Hindlimb muscle (tissue), 1 donor: ENCODE measurements at regions not wholly inside any gene's neighbourhood (a gene's known extent, or its start where the extent isn't known, plus 50 kb on each side); places are given as distances from the start of the nearest gene placed in this dataset.
"Not testable (repeated sequence)": the region's sequence is repeated elsewhere in the genome, so short reads cannot be mapped to it uniquely, and the experiment has no call there.

ENCODE experiments used
- DNase-seq: peaks from one replicate; pipeline ENCODE4 v3.0.0-alpha.2; 2013

- DNase-seq = peak; percentile 60
Measured at GRCh38 chr2:19198381-19198780, 160.0 kb downstream of the OSR1 start.

DNA sequence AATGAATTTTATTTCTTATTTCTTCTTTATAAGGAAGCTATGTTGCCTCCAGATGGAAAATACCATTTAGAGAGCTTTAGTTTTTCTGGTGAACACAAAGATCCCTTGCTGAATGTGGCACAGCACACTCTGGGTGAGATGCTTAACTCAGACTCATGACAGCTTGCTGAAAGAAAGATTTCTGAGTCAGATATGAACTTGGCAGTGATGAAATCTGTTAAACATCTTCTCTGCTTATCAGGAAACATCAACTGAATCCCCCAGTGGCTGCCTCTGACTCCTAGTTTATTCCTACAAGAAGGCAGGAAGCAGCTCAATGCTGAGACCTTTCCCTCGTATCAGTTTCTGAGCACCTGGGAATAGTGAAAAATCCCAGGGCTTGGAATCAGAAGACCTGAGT lies 162.8 kb downstream of the OSR1 start:
- DNase-seq = no peak

DNA sequence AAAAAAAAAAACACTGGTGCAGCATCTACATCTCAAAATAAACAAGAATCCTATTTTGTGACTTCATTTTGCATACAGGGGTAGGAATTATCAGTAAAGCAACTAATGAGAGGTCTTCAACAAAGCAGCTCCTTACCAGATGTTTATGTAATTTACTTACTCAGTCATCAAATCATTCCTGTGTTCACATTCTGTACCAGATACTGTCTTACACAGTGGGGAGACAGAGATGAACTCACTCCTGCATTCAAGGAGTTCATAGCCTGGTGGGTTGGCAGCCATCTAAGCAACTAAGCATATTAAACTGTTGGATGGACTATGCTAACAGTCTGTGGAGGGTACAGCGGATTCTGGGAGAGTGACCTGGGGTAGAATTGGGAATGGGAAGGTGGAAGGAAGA lies 169.0 kb downstream of the OSR1 start:
- DNase-seq = no peak

DNA sequence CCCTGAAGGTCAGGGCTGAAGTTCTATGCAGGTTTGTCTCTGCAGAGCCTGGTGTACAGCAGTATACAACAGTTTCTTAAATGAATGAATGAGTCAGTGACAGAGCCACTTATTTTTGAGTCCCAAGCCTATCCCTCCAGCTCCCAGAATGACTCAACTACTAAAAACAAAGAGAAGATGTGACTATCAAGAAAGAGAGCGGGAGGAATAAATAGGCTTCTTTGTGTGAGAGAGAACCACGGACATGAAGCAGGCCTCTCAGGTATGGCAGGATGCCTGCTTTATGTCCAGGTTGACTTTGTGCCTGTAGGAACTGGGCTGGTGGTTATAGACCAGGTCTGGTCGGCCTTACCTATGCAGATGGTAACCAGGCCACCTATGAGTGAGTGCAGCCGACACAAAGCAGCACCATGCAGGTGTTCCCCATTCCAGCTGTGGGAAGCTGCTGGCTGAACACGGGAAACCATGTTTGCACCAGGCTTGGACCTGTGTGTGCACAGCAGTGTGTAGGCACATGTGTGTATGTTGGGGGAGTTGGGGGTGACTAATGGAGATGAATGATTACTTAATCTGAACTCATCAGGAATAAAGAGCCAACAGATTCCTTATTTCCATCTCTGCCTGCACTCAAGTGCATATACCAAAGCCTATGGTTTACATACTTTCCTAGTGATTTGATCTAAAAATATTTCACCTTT lies 171.0 kb downstream of the OSR1 start:
- DNase-seq = no peak

DNA sequence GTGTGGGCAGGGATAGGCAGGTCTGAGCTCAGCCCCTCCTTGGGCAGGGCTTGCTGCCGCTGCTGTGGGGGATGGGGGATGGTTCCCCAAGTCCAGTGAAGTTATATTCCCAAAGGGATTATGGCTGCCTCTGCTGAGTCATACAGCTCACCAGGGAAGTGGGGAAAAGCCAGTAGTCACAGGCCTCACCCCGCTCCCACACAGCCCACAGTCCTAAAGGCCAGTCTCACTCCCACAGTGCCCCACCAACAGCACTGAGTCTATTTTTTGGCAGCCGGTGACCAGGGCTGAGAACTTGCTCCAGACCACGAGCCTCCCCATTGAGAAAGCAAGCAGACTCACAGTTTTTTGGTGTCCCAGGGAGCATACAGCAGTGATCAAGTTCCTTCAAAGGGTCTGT lies 173.3 kb downstream of the OSR1 start:
- DNase-seq = no peak

GRCh38 chr2:19178175-19178574 lies 180.2 kb downstream of the OSR1 start:
- no peak for DNase-seq

DNA sequence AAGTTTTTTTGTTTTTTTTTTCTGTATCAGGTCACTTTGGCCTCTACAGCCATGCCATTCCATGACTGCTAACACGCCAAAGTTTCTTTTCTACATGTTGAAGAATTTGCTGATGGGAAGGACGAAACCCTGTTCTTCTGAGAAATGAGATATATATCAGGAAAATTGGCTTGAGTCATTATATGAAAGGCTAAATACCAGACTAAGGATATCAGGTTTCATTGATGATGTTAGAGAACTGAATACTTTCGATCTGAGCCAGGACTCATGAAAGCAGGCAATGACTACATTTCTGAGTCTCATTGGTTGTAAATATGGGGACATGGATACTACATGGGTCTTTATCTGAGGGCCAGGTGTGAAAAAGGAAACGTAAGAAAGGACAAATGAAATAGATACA lies 181.4 kb downstream of the OSR1 start:
- no peak for DNase-seq

GRCh38 chr2:19176172-19176852 lies 182.1 kb downstream of the OSR1 start:
- DNase-seq = no peak

GRCh38 chr2:19174176-19174575 lies 184.2 kb downstream of the OSR1 start:
- no peak for DNase-seq

- no peak for DNase-seq
Measured at GRCh38 chr2:19171409-19171808, 187.0 kb downstream of the OSR1 start.

DNA sequence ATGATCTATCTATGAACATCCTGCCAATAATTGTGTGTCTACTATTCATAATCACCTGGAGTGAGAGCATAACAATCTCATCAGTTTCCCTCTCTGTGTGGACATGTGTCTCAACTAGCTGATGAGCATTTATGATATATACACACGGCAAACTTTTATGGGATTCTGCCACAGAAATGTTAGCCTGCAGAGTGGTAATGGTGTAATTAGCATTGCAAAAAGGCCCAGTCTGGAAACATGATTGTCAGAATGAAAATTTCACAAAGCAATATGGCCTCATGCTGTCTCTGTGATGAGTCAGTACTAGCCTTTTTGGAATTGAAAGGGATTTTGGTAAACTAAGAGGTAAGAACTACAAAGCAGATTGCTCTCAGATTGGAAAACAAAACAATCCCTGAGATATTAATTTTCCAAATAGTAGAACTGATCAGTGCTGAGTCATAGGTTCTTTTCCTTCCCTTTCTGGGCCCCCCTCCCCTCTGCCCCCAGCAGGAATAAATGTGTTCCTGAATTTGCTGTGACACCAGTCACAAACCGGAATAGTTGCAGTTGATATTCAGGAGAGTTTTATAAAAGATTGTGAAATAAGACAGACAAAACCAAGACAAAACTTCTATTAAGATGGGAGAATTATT lies 189.2 kb downstream of the OSR1 start:
- no peak for DNase-seq

DNA sequence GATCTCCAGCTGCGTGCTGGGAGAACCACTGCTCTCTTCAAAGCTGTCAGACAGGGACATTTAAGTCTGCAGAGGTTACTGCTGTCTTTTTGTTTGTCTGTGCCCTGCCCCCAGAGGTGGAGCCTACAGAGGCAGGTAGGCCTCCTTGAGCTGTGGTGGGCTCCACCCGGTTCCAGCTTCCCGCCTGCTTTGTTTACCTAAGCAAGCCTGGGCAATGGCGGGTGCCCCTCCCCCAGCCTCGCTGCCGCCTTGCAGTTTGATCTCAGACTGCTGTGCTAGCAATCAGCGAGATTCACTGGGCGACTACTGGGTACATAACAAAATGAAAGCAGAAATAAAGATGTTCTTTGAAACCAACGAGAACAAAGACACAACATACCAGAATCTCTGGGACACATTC lies 194.3 kb downstream of the OSR1 start:
- DNase-seq = not testable (repeated sequence)

GRCh38 chr2:19158896-19159295 lies 199.5 kb downstream of the OSR1 start:
- DNase-seq = no peak

GRCh38 chr2:19158211-19158610 lies 200.2 kb downstream of the OSR1 start:
- no peak for DNase-seq

- DNase-seq = no peak
Measured at GRCh38 chr2:19156646-19157045, 201.8 kb downstream of the OSR1 start.

DNA sequence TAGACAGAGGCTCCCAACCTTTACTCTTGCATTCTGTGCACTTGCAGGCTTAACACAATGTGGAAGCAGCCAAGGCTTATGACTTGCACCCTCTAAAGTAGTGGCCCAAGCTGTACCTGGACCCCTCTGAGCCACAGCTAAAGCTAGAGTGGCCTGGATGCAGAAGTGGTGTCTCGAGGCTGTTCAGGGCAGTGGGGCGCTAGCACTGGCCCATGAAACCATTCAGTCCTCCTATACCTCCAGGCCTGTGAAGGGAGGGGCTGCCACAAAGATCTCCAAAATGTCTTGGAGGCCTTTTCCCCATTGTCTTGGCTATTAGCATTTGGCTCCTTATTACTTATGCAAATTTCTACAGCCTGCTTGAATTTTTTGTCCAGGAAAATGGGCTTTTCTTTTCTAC lies 207.7 kb downstream of the OSR1 start:
- DNase-seq = no peak

DNA sequence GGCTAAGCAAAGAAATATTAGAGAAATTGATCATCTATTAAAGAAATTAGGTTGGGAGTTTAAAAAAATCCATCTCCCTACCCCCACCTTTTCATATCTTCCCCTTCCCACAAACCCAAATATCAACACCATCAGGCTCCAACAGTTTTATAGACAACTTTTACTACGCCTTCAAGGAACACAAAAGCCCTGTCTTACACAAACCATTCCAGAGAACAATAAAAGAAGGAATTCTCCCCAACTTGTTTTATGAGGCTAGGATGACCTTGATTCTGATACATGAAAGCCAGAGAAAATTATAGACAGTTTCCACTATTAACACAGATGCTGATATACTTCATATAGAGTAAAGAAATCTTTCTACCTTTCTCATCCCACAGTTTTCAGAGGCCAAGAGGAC lies 211.6 kb downstream of the OSR1 start:
- DNase-seq = no peak

DNA sequence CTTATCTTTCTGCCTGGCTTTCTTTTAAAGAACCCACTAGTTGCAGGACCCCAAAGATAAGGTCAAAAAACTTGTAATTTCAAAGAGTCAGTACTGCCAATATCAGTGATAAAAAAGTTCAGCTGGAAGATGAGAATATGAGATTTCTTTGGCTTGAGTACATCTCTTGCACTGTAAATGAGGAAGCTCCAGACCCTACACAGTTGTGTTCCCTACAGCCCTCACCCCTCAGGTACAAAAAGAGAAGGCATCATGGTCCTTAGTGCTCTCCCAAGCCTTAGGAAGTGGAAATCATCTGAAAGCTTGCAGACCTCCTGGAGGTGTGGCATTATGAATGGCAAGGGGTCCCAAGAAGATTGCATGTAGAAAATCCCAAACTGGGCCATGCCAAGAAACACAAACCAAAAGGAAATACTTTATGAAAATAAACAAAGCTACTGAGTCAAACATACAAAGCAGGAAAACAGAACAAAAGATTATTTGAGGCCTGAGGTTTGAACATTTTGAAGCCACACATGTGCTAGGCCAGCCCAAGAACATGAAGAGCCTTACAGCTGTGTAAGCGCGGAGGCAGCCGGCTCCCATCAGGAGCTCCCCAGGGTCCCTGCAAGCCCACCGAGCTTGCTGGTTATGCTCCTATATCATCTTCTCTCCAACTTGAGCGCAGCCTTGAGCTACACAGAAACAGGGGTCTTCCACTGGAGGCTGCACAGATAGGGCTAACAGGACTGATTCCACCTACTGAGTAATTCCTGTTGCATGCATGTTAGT lies 217.0 kb downstream of the OSR1 start:
- DNase-seq = no peak

DNA sequence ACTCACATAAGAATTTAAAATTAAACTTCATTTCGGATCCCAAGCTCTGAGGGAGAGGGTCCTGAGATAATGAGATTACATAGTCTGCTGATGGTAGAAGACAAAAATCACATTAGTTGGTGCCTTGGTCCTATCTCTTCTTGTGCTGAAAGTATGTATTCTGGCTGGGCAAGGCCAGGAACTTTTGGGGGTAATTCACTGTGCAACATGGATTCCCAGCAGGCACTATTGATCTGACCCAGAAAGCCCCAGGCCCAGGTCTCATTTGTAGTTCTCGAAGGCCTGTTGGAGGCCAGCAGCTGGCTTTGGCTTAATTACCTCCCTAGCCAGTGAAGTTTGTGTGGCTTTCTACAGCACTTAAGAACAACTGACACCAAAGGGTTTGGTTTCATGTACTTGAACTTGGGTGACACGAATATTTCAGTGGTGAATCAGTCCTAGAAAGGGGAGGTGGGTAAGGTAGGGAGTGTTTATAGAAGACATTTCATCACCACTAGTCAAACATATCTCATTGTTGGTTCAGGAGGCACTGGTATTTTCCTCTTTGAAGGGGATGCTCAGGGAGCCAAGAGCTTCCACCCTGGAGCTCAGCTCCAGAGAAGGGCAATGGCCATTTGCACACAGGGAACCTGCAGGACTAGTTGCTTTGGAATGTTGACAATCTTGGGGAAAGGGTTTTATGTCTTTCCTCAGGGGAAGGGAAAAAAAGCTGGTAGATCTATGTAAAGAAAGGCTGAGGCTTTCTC lies 217.8 kb downstream of the OSR1 start:
- no peak for DNase-seq

DNA sequence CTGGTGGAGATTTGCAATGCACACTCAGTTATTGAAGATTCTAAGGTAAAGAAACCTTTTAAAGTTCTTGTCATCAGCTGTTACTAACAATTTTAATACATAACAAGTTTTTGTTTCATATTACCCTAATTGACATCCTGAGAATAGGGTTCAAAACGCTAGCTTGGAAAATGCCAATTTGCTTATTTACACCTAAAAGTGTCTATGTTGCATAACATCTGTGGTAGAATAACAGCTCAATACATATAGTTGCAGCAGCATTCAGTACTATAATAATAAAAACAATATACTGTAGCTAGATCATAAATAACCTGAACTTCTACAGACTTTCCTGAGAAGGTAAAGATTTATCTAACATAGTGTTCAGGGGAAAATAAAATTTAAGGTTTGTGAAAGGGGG lies 219.0 kb downstream of the OSR1 start:
- no peak for DNase-seq

DNA sequence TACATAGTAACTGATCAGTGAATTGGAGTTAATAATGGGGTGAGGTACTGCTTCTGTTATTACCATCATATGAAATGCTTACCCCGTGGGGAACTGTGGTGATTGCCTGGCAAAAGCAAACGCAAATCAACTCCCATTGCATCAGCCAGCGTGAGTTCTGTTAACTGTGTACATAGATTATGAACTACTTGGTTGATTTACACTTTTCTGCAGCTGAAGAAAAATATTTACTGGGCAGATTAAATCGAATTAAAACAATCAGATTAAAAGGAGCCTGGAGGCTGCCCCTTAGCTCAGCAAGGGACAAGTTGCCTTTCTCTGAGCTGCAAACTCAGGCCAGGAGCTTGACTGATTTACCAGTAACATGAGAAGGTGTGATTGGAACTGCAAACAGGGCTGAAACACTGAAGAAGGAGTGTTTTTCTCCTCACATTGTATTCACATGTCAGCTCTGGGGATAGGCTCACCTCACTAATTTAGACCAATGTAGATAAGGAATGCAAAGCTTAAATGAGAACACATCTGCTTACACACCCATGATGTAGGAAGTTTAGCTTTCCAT lies 220.1 kb downstream of the OSR1 start:
- DNase-seq = no peak

DNA sequence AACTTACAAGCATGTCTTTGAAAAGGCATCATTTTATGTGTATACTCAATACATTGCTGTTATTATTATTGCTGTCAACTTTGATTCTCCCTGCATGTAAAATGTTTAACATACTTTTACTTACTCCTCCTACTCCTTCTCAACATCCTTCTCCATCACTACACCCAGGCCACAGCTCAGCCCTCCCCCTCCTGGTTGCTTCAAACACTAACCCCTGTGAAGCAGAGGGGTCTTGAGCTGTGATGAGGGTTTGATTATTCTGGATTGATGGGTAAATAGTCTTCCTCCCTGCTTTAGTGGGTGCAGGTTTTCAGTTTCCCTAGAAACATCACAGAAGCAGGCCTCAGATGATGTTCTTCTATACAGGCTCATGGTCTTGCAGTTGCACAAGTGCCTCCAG lies 221.0 kb downstream of the OSR1 start:
- no peak for DNase-seq
